DOHH2 (cell line): ENCODE measurements at regions not wholly inside any gene's neighbourhood (a gene's known extent, or its start where the extent isn't known, plus 50 kb on each side); places are given as distances from the start of the nearest gene placed in this dataset.

Experiments
- EZH2phosphoT487 ChIP-seq: fragments of 200-600 bp; sonication (generic); IDR thresholded peaks from 2 replicates; pipeline ENCODE4 v1.6.1; 2017; ENCODE audit warnings: borderline replicate concordance, mild to moderate bottlenecking, antibody characterized with exemption, low read length, moderate library complexity, mixed read lengths
- TF ChIP-seq, protein P1 (sequence below): fragments of 200-600 bp; sonication (generic); IDR thresholded peaks from one replicate; pipeline ENCODE4 v1.5.1; 2014; ENCODE audit warnings: antibody characterized with exemption, mild to moderate bottlenecking, low read depth, low read length; ENCODE audit not compliant: poor library complexity, severe bottlenecking

DNA sequence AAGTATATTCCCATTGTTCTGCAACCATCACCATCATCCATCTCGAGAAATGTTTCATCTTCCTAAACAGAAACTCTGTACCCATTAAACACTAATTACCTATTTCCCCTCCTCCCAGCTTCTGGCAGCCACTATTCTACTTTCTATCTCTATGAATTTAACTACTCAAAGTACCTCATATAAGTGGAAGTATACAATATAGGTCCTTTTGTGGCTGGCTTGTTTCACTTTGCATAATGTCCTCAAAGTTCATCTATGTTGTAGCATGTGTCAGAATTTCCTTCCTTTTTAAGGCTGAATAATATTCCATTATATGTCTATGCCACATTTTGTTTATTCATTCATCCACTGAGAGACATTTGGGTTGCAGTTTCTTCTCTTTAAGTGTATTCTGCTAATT lies 159.4 kb downstream of the KCNRG start:
- TF ChIP-seq, protein P1, sequence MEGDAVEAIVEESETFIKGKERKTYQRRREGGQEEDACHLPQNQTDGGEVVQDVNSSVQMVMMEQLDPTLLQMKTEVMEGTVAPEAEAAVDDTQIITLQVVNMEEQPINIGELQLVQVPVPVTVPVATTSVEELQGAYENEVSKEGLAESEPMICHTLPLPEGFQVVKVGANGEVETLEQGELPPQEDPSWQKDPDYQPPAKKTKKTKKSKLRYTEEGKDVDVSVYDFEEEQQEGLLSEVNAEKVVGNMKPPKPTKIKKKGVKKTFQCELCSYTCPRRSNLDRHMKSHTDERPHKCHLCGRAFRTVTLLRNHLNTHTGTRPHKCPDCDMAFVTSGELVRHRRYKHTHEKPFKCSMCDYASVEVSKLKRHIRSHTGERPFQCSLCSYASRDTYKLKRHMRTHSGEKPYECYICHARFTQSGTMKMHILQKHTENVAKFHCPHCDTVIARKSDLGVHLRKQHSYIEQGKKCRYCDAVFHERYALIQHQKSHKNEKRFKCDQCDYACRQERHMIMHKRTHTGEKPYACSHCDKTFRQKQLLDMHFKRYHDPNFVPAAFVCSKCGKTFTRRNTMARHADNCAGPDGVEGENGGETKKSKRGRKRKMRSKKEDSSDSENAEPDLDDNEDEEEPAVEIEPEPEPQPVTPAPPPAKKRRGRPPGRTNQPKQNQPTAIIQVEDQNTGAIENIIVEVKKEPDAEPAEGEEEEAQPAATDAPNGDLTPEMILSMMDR, result no peak
- TF ChIP-seq EZH2phosphoT487, result no peak
